ENCODE measurements at regions not wholly inside any gene's neighbourhood (a gene's known extent, or its start where the extent isn't known, plus 50 kb on each side); places are given as distances from the start of the nearest gene placed in this dataset.

DNA sequence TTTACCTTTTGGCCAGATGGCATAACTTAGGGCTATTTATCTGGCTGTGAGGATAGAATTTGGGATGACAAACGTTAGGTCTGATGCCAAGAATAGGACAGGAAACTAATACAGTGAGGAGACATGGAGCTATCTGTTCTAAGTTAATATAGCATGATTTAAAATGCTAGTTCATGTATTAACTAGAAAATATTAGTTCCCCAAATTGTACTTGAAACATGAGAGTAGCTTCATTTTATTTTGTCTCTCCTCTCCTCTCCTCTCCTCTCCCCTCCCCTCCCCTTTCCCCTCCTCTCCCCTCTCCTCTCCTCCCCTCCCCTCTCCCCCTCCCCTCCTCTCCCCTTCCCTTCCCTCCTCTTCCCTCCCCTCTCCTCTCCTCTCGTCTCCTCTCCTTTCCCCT is 101.1 kb upstream of the MYO16 start:
- Mint-ChIP-seq H3K4me3 (no peak overlapping the region), H3K27ac (no peak overlapping the region), H3K27me3 (peaks cover 5% of the 10 kb centered on the region), H3K9me3 (no peaks in the 10 kb centered on the region), H3K4me1 (no peaks in the 10 kb centered on the region), H3K36me3 (ENCODE audit: low read depth) (no peaks in the 10 kb centered on the region)
- ATAC-seq (no peak), DNase-seq (no peak)

DNA sequence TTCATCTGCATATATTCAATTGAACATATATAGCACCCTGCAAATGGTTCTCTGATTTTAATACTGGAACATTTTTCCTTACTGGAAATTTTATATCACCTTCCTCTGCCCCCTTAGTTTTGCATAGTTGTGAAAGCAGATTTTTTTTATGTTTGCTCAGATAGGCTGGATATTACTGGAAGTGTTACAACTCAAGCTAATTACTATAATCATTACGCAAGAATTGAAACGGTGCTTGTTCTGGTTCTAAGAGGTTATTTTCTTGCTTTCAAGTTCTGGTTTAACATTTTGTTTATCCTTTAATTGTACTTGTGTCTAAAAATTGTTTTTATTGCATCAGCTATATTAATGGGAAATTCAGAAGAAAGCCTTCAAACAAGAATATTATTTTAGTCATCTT is 95.6 kb upstream of the MYO16 start:
- H3K27ac Mint-ChIP-seq, result no peak overlapping the region
- ATAC-seq, result no peak
- no peaks in the 10 kb centered on the region for H3K4me1 Mint-ChIP-seq
- H3K4me3 Mint-ChIP-seq, result no peak overlapping the region
- H3K9me3 Mint-ChIP-seq, result peaks cover 7% of the 10 kb centered on the region
- DNase-seq, result no peak
- no peaks in the 10 kb centered on the region for H3K36me3 Mint-ChIP-seq (ENCODE audit: low read depth)
- peaks cover 7% of the 10 kb centered on the region for H3K27me3 Mint-ChIP-seq

DNA sequence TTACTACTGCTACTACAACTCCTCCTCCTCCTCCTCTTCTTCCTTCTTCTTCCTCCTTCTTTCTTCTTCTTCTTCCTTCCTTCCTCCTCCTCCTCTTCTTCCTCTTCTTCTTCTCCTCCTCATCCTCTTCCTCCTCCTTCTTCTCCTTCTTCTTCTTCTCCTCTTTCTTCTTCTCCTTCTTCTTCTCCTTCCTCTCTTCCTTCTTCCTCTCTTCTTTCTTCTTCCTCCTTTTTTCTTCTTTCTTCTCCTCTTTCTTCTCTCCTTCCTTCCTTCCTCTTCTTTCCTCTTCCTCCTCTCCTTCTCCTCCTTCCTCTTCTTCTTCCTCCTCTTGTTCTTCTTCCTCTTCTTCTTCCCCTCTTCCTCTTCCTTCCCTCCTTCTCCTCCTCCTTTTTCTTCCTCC is 94.7 kb upstream of the MYO16 start:
- DNase-seq, result no peak
- Mint-ChIP-seq H3K27me3 (peaks cover 6% of the 10 kb centered on the region), H3K36me3 (ENCODE audit: low read depth) (no peaks in the 10 kb centered on the region), H3K4me1 (no peaks in the 10 kb centered on the region), H3K27ac (no peak overlapping the region), H3K9me3 (peaks cover 7% of the 10 kb centered on the region), H3K4me3 (no peak overlapping the region)
- ATAC-seq, result no peak

DNA sequence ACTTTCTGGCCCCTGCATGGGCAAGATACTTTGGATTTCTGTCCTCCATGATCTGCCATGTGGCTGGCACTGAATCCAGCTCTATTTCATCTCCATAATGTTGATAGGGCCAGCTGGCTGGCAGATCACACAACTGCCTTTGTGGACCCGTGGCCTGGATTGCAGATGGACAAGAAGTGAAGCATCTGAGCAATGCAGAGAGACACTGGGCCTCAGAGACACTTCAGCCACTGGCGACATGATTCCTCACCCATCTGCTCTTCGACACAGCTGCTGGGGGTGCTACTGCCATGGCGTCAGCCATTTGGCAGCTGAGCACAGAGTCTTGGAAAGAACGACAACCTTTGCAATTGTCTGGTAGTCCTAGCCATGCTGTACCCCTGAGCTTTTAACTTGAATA is 79.5 kb upstream of the MYO16 start:
- ATAC-seq (no peak), DNase-seq (no peak)
- Mint-ChIP-seq H3K27ac (no peak overlapping the region), H3K4me3 (no peak overlapping the region), H3K36me3 (ENCODE audit: low read depth) (no peaks in the 10 kb centered on the region), H3K27me3 (peaks cover 9% of the 10 kb centered on the region), H3K4me1 (no peaks in the 10 kb centered on the region), H3K9me3 (peaks cover 16% of the 10 kb centered on the region)

DNA sequence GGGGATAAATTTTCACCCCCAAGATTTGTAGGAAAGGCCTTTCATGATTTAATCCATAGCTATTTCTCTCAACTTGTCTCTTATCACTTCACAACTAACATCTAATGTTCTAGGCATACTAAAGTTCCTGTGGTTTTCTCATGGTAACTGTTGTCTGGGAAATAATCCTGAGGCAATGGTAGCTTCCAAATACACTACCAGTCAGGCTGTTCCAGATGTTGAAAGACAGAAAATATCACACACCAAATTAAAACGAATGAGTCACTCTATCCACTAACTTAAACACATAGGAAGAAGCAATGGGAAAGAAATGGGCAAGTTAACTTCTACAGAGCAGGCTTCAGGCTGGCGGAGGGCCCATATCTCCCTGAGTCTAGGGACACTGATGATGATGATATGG is 77.7 kb upstream of the MYO16 start:
- H3K4me1 Mint-ChIP-seq, result no peaks in the 10 kb centered on the region
- H3K27ac Mint-ChIP-seq, result no peak overlapping the region
- no peak for DNase-seq
- H3K36me3 Mint-ChIP-seq (ENCODE audit: low read depth), result no peaks in the 10 kb centered on the region
- no peak overlapping the region for H3K4me3 Mint-ChIP-seq
- H3K9me3 Mint-ChIP-seq, result peaks cover 13% of the 10 kb centered on the region
- ATAC-seq, result no peak
- H3K27me3 Mint-ChIP-seq, result peaks cover 13% of the 10 kb centered on the region

DNA sequence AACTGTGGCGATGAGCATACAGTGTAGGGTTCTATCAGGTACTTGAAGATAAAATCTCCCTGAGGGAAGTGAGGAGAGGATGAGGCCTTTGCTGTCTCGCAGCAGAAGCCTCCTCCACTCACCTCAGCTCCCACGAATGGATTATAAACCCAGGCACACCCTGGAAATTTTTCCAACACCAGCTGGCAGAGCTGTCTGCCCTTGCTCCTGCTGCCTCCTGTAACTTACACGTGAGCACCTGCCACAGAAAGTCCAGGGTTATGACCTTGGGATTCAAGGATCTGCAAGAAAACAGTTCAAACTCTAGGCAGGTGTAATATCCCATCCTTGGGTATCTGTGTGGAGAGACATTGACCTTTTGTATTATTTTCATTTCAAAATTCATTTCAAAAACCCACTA is 70.9 kb upstream of the MYO16 start:
- no peak for ATAC-seq
- H3K9me3 Mint-ChIP-seq, result no peaks in the 10 kb centered on the region
- H3K4me3 Mint-ChIP-seq, result no peak overlapping the region
- no peaks in the 10 kb centered on the region for H3K4me1 Mint-ChIP-seq
- H3K27me3 Mint-ChIP-seq, result peaks cover 4% of the 10 kb centered on the region
- H3K36me3 Mint-ChIP-seq (ENCODE audit: low read depth), result no peaks in the 10 kb centered on the region
- no peak overlapping the region for H3K27ac Mint-ChIP-seq
- no peak for DNase-seq

DNA sequence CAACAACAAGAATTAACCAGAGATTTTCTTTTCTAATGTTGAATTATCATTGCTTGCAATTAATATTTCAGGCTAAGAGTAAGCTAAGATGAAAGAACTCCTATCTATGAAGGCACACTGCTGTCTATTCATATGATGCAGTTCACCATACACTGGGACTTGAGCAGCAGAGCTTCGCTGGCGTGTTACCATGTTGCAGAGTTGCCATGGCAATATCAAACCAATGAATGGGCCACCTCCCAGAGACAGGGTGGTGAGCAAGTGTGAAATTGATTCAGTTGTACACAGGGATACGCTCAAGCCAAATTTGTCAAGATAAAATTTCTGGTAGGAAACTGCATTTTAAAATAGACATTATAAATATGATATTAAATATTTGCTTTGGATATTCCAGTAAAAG is 69.3 kb upstream of the MYO16 start:
- ATAC-seq, result no peak
- no peak for DNase-seq
- no peaks in the 10 kb centered on the region for H3K9me3 Mint-ChIP-seq
- no peak overlapping the region for H3K27ac Mint-ChIP-seq
- no peaks in the 10 kb centered on the region for H3K36me3 Mint-ChIP-seq (ENCODE audit: low read depth)
- H3K4me3 Mint-ChIP-seq, result no peak overlapping the region
- H3K4me1 Mint-ChIP-seq, result no peaks in the 10 kb centered on the region
- peaks cover 4% of the 10 kb centered on the region for H3K27me3 Mint-ChIP-seq

DNA sequence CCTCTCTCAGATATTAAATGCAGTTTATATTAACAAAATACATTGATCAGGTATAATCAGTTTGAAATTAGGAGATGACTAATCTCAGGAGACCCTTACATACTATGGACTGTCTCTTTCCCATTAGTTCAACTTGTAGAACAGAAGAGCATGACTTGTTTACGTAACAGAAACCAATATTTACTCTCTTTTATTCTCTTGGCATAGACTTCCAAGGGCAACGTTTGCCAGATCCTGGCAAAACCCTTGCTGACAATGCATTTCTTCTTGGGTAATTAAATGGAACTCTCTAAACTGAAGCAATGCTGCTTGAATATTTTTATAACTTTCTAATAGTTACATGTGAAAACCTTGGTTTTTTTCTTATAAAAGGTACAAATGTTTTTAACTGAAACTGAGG is 68.3 kb upstream of the MYO16 start:
- no peaks in the 10 kb centered on the region for H3K27me3 Mint-ChIP-seq
- no peaks in the 10 kb centered on the region for H3K4me1 Mint-ChIP-seq
- H3K27ac Mint-ChIP-seq, result no peak overlapping the region
- no peaks in the 10 kb centered on the region for H3K36me3 Mint-ChIP-seq (ENCODE audit: low read depth)
- H3K9me3 Mint-ChIP-seq, result no peaks in the 10 kb centered on the region
- H3K4me3 Mint-ChIP-seq, result no peak overlapping the region
- no peak for DNase-seq
- ATAC-seq, result no peak

DNA sequence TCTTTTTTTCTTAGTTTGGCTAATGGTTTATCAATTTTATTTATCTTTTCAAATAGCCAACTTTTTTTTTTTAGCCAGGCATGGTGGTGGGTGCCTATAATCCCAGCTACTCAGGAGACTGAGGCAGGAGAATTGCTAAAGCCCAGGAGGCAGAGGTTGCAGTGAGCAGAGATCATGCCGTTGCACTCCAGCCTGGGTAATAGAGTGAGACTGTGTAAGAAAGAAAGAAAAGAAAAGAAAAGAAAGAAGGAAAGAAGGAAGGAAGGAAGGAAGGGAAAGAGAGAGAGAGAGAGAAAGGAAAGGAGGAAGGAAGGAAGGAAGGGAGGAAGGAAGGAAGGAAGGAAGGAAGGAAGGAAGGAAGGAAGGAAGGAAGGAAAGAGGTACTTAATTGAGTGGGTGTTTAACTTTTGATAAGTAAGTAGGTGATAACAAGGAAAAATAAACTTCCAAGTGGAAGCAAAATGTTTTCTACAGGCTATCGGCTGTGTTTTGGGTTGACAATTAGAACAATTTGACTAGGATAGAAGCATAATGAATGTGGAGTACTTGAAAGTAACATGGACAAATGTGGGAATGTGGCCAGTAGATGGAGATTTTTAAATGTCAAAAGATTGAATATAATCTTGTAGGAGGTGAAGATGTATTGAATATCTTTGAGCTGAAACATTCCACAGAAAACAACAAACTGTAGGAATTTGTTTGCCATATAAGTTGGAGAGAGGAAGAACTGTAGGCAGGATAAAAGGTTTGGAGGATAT is 62.8 kb upstream of the MYO16 start:
- Mint-ChIP-seq H3K9me3 (no peaks in the 10 kb centered on the region), H3K4me1 (no peaks in the 10 kb centered on the region), H3K27me3 (peaks cover 2% of the 10 kb centered on the region), H3K4me3 (no peak overlapping the region), H3K36me3 (ENCODE audit: low read depth) (no peaks in the 10 kb centered on the region), H3K27ac (no peak overlapping the region)
- ATAC-seq (no peak), DNase-seq (no peak)

DNA sequence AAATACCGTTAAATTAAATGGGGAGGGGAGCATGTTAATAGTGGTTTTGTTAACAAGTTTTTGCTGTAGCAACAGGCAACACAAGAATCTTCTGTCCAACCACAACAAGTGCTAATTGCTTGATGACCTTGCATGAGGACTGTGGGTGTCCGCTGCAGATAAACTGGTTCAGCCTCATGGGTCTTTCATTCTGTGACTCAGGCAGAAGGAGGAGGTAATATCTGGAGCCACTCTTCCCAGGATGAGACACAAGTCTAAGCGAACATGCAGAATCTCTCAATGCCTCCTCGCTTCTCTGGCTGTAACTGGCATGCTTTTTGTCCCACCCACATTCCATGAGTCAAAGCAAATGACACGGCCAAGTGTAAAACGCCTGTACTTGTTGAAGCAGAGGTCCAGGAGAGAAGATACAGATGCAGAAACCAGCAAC is 56.6 kb upstream of the MYO16 start:
- H3K27ac Mint-ChIP-seq, result no peak overlapping the region
- DNase-seq, result no peak

DNA sequence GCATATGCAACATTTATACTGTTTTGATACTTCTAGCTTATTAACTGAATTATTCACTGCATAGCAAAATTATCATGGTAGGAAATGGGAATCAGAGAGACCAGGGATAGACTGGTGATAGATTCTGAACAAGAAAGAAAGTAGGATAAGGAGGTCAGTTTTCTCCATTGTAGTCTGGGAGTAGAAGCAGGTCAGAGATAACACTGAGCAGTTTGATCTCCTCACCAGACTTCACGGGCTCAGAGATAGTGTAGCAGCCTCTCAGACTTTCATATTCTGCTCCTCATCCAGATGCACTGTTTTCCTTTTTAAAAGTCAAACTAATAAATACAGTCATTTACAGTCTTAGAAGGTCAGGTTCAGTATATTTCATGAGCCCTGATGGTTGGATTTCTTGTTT is 56.0 kb upstream of the MYO16 start:
- peaks cover 5% of the 10 kb centered on the region for H3K27me3 Mint-ChIP-seq
- no peak overlapping the region for H3K4me3 Mint-ChIP-seq
- DNase-seq, result no peak
- no peak for ATAC-seq
- no peaks in the 10 kb centered on the region for H3K36me3 Mint-ChIP-seq (ENCODE audit: low read depth)
- H3K9me3 Mint-ChIP-seq, result no peaks in the 10 kb centered on the region
- H3K27ac Mint-ChIP-seq, result no peak overlapping the region
- H3K4me1 Mint-ChIP-seq, result no peaks in the 10 kb centered on the region

More for the DNA sequence above, 56.6 kb upstream of the MYO16 start:
- Mint-ChIP-seq H3K27me3 (peaks cover 5% of the 10 kb centered on the region), H3K9me3 (no peaks in the 10 kb centered on the region), H3K36me3 (ENCODE audit: low read depth) (no peaks in the 10 kb centered on the region), H3K4me1 (no peaks in the 10 kb centered on the region), H3K4me3 (no peak overlapping the region)
- ATAC-seq, result no peak

DNA sequence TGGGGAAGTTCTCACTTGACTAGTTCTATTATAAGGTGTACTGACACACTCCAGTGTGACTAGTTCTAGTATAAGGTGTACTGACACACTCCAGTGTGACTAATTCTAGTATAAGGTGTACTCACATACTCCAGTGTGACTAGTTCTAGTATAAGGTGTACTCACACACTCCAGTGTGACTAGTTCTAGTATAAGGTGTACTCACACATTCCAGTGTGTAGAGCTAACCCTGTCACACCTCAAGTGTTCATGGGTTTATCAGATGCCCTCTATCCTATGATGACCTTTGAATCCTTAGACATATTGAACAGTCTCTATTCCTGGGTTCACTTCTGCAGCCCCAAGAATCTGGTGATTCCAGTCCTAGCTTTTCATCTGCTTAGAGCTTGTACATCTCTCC is 54.6 kb upstream of the MYO16 start:
- ATAC-seq, result peak; percentile 28
- no peaks in the 10 kb centered on the region for H3K9me3 Mint-ChIP-seq
- H3K27me3 Mint-ChIP-seq, result peaks cover 5% of the 10 kb centered on the region
- H3K4me1 Mint-ChIP-seq, result no peaks in the 10 kb centered on the region
- H3K27ac Mint-ChIP-seq, result no peak overlapping the region
- no peaks in the 10 kb centered on the region for H3K36me3 Mint-ChIP-seq (ENCODE audit: low read depth)
- H3K4me3 Mint-ChIP-seq, result no peak overlapping the region
- no peak for DNase-seq

DNA sequence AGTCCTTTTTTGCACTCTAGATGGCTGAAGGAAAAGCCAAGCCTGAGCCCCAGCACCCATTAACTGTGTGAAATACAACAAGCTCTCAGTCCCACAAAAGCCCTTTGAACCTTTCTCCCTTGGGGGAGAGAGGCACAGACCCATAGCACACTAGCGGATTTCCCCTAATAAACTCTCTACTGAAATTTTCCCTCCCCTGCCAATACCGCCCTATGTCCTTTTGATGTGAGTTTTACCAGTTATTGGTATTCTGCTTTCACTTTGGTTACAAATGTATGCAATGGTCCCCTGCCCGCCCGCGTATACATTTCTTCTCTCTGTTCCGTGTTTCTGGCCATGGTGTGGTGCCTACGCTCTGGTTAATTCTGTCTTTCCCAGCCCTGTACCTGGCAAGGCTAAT is 54.0 kb upstream of the MYO16 start:
- Mint-ChIP-seq H3K27me3 (peaks cover 3% of the 10 kb centered on the region), H3K9me3 (no peaks in the 10 kb centered on the region), H3K27ac (no peak overlapping the region), H3K36me3 (ENCODE audit: low read depth) (no peaks in the 10 kb centered on the region), H3K4me1 (no peaks in the 10 kb centered on the region), H3K4me3 (no peak overlapping the region)
- no peak for DNase-seq
- ATAC-seq, result no peak

Measured in activated naive CD8-positive, alpha-beta T cell treated with anti-CD3 and anti-CD28 coated beads, Interleukin-2, amount 50 U/mL, for 24 hours (primary cell).